ENCODE measurements at regions not wholly inside any gene's neighbourhood (a gene's known extent, or its start where the extent isn't known, plus 50 kb on each side); places are given as distances from the start of the nearest gene placed in this dataset.

DNA sequence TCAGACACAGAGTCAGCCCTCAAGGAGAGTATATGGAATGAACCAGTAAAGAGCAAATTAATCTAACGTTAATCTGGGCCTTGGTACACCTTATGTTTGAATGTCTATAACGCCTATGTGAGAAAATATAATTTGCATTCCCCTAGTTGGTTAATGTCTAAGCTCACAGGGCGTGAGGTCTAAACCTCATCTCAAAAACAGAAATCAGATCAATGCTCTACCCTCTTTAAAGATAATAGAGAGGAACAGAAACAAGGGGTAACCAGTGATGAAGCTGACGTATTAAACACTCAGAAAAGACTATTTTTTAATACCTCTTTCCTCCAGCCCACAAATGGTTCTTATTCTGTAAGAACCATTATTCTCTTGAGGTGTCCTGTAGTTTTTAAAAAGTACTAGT lies 369.2 kb upstream of the NOCT start:
- ATAC-seq (ENCODE audit: low read depth) (no peak), DNase-seq (no peak)
- Histone ChIP-seq H3K23ac (ENCODE audit: low read depth, low read length) (no peak overlapping the region), H3K4ac (ENCODE audit: low read depth, low read length) (no peak overlapping the region), H2AFZ (replicated peaks; ENCODE audit: low read length, poor library complexity) (no peak overlapping the region), H2BK5ac (ENCODE audit: low read depth, low read length, poor library complexity, severe bottlenecking) (no peak overlapping the region), H3K4me2 (ENCODE audit: low read depth, low read length) (no peak overlapping the region), H3K56ac (ENCODE audit: extremely low read depth, insufficient read depth, low read length) (no peak overlapping the region), H4K91ac (ENCODE audit: insufficient read depth, low read depth, low read length) (no peak overlapping the region), H2BK120ac (ENCODE audit: low read depth, low read length) (no peak overlapping the region), H4K8ac (ENCODE audit: low read depth in 2 of 2, low read length in 2 of 2) (no peak overlapping the region), H3K9ac (ENCODE audit: low read depth, low read length) (no peak overlapping the region), H3K4me3 (ENCODE audit: insufficient read depth, low read depth, low read length) (no peak overlapping the region), H2BK20ac (ENCODE audit: low read depth, low read length) (no peak overlapping the region), H3K27ac (ENCODE audit: insufficient read depth, low read length) (no peak overlapping the region), H3K4me1 (ENCODE audit: control insufficient read depth, insufficient read depth, low read length) (peaks cover 1% of the 10 kb centered on the region), H2BK15ac (ENCODE audit: low read depth, low read length) (no peak overlapping the region), H4K20me1 (ENCODE audit: insufficient read depth, low read length) (no peaks in the 10 kb centered on the region), H2AK5ac (ENCODE audit: low read depth, low read length) (no peak overlapping the region), H3K18ac (ENCODE audit: low read depth, low read length) (no peak overlapping the region), H3K27me3 (ENCODE audit: control insufficient read depth, insufficient read depth, low read length) (no peaks in the 10 kb centered on the region), H3K9me1 (ENCODE audit: insufficient read depth, low read length) (no peaks in the 10 kb centered on the region), H3K14ac (replicated peaks; ENCODE audit: low read depth, low read length) (no peak overlapping the region), H3K36me3 (ENCODE audit: control insufficient read depth, insufficient read depth, low read length) (no peaks in the 10 kb centered on the region), H2AK9ac (replicated peaks; ENCODE audit: low read depth, low read length, poor library complexity) (no peak overlapping the region), H3K9me3 (ENCODE audit: control insufficient read depth, insufficient read depth, low read length) (no peaks in the 10 kb centered on the region), H4K5ac (ENCODE audit: low read depth, low read length) (no peak overlapping the region), H3K79me1 (ENCODE audit: low read depth in 1 of 2, low read length in 2 of 2) (no peaks in the 10 kb centered on the region)
- no TSS peak for BruUV-seq (replicated peaks)
- ChIA-PET CTCF (no interaction called here), POLR2A (ENCODE audit: unreplicated experiment) (no interaction called here)
- intact Hi-C loops (cut with micrococcal nuclease) (no loop called here), in situ Hi-C loops (cut with MboI; ENCODE audit: low sequenced_read_pairs) (no loop called here), dilution Hi-C loops (cut with HindIII; ENCODE audit: low sequenced_read_pairs, unreplicated experiment) (no loop called here)
- WGBS, 2 experiments (ENCODE audit: extremely low coverage in 2 of 2, insufficient read length in 1 of 2), result no CpG with 5 or more reads among the region's 4 CpGs
- no peak for TF ChIP-seq CHD1 (IDR thresholded peaks at IDR 0.05; ENCODE audit: low read depth, low read length)
- TF ChIP-seq, protein P1, sequence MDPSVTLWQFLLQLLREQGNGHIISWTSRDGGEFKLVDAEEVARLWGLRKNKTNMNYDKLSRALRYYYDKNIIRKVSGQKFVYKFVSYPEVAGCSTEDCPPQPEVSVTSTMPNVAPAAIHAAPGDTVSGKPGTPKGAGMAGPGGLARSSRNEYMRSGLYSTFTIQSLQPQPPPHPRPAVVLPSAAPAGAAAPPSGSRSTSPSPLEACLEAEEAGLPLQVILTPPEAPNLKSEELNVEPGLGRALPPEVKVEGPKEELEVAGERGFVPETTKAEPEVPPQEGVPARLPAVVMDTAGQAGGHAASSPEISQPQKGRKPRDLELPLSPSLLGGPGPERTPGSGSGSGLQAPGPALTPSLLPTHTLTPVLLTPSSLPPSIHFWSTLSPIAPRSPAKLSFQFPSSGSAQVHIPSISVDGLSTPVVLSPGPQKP (IDR thresholded peaks at IDR 0.05; ENCODE audit: borderline replicate concordance, low read depth, low read length), result no peak
- no peak for TF ChIP-seq RFX5 (IDR thresholded peaks at IDR 0.05; ENCODE audit: low read depth, low read length)
- no peak for TF ChIP-seq RCOR1 (IDR thresholded peaks at IDR 0.05; ENCODE audit: insufficient replicate concordance, low read length)
- no peak for TF ChIP-seq POLR2A (IDR thresholded peaks at IDR 0.05; ENCODE audit: low read depth, low read length)
- no peak for TF ChIP-seq MAZ (IDR thresholded peaks at IDR 0.05; ENCODE audit: borderline replicate concordance, low read depth, low read length)
- TF ChIP-seq, protein P2, sequence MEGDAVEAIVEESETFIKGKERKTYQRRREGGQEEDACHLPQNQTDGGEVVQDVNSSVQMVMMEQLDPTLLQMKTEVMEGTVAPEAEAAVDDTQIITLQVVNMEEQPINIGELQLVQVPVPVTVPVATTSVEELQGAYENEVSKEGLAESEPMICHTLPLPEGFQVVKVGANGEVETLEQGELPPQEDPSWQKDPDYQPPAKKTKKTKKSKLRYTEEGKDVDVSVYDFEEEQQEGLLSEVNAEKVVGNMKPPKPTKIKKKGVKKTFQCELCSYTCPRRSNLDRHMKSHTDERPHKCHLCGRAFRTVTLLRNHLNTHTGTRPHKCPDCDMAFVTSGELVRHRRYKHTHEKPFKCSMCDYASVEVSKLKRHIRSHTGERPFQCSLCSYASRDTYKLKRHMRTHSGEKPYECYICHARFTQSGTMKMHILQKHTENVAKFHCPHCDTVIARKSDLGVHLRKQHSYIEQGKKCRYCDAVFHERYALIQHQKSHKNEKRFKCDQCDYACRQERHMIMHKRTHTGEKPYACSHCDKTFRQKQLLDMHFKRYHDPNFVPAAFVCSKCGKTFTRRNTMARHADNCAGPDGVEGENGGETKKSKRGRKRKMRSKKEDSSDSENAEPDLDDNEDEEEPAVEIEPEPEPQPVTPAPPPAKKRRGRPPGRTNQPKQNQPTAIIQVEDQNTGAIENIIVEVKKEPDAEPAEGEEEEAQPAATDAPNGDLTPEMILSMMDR (conservative IDR thresholded peaks at IDR 0.05; ENCODE audit: low read depth, low read length), result no peak
- no peak for TF ChIP-seq MAFK (IDR thresholded peaks at IDR 0.05; ENCODE audit: low read depth, low read length)
